Smooth muscle cell (in vitro differentiated cells): ENCODE measurements at regions not wholly inside any gene's neighbourhood (a gene's known extent, or its start where the extent isn't known, plus 50 kb on each side); places are given as distances from the start of the nearest gene placed in this dataset.

Source experiments
- DNase-seq: peaks from one replicate; lab custom pipeline; 2025; ENCODE audit not compliant: unreplicated experiment; lab: John Stamatoyannopoulos, UW
- H2AFZ ChIP-seq: fragments of 200-600 bp; sonication (generic); 2 replicates; pipeline ENCODE4 v1.6.0; 2016; ENCODE audit warnings: antibody characterized with exemption, low read depth, mild to moderate bottlenecking
- H3F3A ChIP-seq: fragments of 200-600 bp; sonication (generic); 2 replicates; pipeline ENCODE4 v1.6.0; 2017; ENCODE audit warnings: antibody characterized with exemption, low read depth
- H3K27ac ChIP-seq: fragments of 200-600 bp; sonication (generic); 2 replicates; pipeline ENCODE4 v1.5.1; 2016; ENCODE audit warnings: low read depth, mild to moderate bottlenecking
- H3K27me3 ChIP-seq: fragments of 200-600 bp; sonication (generic); 2 replicates; pipeline ENCODE4 v1.6.1; 2016; ENCODE audit warnings: low read depth, mild to moderate bottlenecking
- H3K36me3 ChIP-seq: fragments of 200-600 bp; sonication (generic); 2 replicates; pipeline ENCODE4 v1.5.1; 2016; ENCODE audit warnings: low read depth
- H3K4me1 ChIP-seq: fragments of 200-600 bp; sonication (generic); 2 replicates; pipeline ENCODE4 v1.5.1; 2016; ENCODE audit warnings: low read depth
- H3K4me2 ChIP-seq: fragments of 200-600 bp; sonication (generic); 2 replicates; pipeline ENCODE4 v1.6.0; 2016; ENCODE audit warnings: mild to moderate bottlenecking
- H3K4me3 ChIP-seq: fragments of 200-600 bp; sonication (generic); 2 replicates; pipeline ENCODE4 v1.5.1; 2016; ENCODE audit warnings: mild to moderate bottlenecking
- H3K79me2 ChIP-seq: fragments of 200-600 bp; sonication (generic); 2 replicates; pipeline ENCODE4 v1.6.0; 2016; ENCODE audit warnings: low read depth, mild to moderate bottlenecking
- H3K9ac ChIP-seq: fragments of 200-600 bp; sonication (generic); 2 replicates; pipeline ENCODE4 v1.6.0; 2016; ENCODE audit warnings: low read depth
- H3K9me3 ChIP-seq: fragments of 200-600 bp; sonication (generic); replicated peaks from 2 replicates; pipeline ENCODE4 v1.5.1; 2016; ENCODE audit warnings: low read depth
- H4K20me1 ChIP-seq: fragments of 200-600 bp; sonication (generic); 2 replicates; pipeline ENCODE4 v1.6.0; 2016; ENCODE audit warnings: low read depth
- WGBS: methylation state at CpG from one replicate; pipeline ENCODE4 v1.1.7; 2016; ENCODE audit warnings: low lambda C conversion rate; 5-methylcytosine and 5-hydroxymethylcytosine counted together
- TF ChIP-seq, protein P1 (sequence below): fragments of 200-600 bp; sonication (generic); IDR thresholded peaks from 2 replicates; pipeline ENCODE4 v1.5.1; 2017; ENCODE audit warnings: borderline replicate concordance, mild to moderate bottlenecking, antibody characterized with exemption; ENCODE audit not compliant: insufficient read depth, poor library complexity, severe bottlenecking

DNA sequence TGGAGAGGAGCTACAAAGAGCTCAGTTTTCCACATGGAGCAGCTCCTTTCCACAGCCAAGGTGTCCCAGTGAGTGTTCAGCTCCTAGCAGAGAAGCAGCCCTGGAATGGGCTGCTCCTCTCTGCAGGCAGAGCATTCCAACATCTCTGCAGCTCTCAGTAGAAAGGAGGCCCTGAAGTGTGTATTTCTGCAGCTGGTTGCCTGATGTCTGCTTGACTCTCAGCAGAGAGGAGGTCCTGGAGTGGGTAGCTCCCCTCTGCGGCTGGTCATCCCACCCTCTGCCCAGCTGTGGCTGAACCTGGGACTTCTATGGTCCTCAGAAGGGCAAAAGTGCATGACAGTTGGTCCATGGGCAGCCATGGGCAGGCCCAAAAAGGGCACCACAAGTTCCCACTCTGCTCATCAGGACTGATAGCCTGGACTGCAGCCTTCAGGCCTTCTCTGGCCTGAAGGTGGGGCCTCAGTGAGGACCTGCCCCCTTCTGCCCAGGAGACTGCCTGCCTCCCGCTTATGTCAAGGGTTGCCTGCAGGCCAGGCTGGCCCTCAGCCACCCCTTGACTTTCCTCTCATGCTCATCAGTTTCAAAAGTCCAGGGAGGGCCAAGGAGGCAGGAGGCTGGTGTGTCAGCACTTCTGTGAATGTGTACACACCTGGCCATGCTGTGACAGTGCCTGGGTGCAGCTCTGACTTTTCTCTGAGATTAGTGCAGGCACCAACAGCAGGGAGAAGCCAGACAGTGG, 605.9 kb upstream of the FAM174A start:
- Histone ChIP-seq H3K36me3 (no peaks in the 10 kb centered on the region), H3K9me3 (no peaks in the 10 kb centered on the region), H3K27me3 (no peaks in the 10 kb centered on the region), H2AFZ (no peak overlapping the region), H4K20me1 (no peaks in the 10 kb centered on the region), H3K4me1 (no peaks in the 10 kb centered on the region), H3K79me2 (no peaks in the 10 kb centered on the region), H3K27ac (no peak overlapping the region), H3K4me2 (no peak overlapping the region), H3K9ac (no peak overlapping the region), H3K4me3 (no peak overlapping the region), H3F3A (no peaks in the 10 kb centered on the region)
- TF ChIP-seq, protein P1, sequence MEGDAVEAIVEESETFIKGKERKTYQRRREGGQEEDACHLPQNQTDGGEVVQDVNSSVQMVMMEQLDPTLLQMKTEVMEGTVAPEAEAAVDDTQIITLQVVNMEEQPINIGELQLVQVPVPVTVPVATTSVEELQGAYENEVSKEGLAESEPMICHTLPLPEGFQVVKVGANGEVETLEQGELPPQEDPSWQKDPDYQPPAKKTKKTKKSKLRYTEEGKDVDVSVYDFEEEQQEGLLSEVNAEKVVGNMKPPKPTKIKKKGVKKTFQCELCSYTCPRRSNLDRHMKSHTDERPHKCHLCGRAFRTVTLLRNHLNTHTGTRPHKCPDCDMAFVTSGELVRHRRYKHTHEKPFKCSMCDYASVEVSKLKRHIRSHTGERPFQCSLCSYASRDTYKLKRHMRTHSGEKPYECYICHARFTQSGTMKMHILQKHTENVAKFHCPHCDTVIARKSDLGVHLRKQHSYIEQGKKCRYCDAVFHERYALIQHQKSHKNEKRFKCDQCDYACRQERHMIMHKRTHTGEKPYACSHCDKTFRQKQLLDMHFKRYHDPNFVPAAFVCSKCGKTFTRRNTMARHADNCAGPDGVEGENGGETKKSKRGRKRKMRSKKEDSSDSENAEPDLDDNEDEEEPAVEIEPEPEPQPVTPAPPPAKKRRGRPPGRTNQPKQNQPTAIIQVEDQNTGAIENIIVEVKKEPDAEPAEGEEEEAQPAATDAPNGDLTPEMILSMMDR, result no peak
- no peak for DNase-seq
- 89% methylated on average over 2 of the region's 2 CpGs for whole genome bisulfite sequencing

DNA sequence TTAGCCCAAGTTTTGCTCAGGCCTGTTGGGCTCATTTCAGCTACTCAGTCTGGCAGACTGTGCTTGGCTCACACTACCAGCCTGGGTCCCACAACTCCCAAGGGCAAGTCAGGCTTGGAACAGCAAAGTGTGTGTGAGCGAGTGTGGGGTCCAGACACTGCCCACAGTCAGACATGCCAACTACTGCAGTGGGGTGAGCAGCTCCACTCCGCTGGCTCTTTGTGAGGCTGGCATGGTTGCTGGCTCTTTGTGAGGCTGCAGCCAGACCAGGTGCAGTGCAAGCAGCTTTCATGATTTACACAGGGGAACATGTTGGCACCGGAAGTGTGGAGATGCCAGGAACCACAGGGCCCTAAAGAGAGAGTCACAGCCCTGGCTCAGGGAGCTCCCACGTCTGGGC, 606.7 kb upstream of the FAM174A start:
- H3K9ac ChIP-seq, result no peak overlapping the region
- no peaks in the 10 kb centered on the region for H3K36me3 ChIP-seq
- no peak overlapping the region for H2AFZ ChIP-seq
- WGBS, result 82% methylated on average over 4 of the region's 4 CpGs
- no peaks in the 10 kb centered on the region for H3F3A ChIP-seq
- TF ChIP-seq, protein P1, result no peak
- H4K20me1 ChIP-seq, result no peaks in the 10 kb centered on the region
- H3K4me2 ChIP-seq, result no peak overlapping the region
- no peak overlapping the region for H3K27ac ChIP-seq
- H3K4me1 ChIP-seq, result no peaks in the 10 kb centered on the region
- H3K79me2 ChIP-seq, result no peaks in the 10 kb centered on the region
- H3K4me3 ChIP-seq, result no peak overlapping the region
- DNase-seq, result no peak
- no peaks in the 10 kb centered on the region for H3K27me3 ChIP-seq
- no peaks in the 10 kb centered on the region for H3K9me3 ChIP-seq

DNA sequence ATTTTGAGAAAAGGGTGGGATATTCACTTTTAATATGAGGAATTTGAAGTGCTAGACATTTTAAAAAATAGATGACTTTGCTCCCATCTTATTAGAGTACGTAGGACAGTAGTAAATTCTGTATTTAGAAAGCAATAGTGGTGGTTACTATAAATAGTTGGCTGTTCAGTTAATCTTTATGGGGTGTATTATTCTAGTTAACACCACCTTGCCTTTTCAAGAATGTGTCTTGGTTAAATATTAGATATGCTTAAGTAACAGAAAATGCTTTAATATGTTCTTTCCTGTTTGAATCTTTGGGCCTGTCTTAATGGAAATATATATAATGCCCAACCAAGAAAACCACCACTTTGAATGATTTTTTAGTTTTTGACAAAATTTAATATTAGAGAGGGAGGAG, 608.7 kb upstream of the FAM174A start:
- DNase-seq, result no peak
- TF ChIP-seq, protein P1, result no peak
- H3K9ac ChIP-seq, result no peak overlapping the region

GRCh38 chr5:99922386-99922785, 612.8 kb upstream of the FAM174A start:
- H2AFZ ChIP-seq, result no peak overlapping the region
- no peak for DNase-seq
- no peaks in the 10 kb centered on the region for H3K36me3 ChIP-seq
- H3K4me1 ChIP-seq, result no peaks in the 10 kb centered on the region
- TF ChIP-seq, protein P1, result no peak
- H3K79me2 ChIP-seq, result no peaks in the 10 kb centered on the region
- no peaks in the 10 kb centered on the region for H3K27me3 ChIP-seq
- H3K9me3 ChIP-seq, result no peaks in the 10 kb centered on the region
- no peak overlapping the region for H3K4me2 ChIP-seq
- no peaks in the 10 kb centered on the region for H3F3A ChIP-seq
- H3K4me3 ChIP-seq, result no peak overlapping the region
- H4K20me1 ChIP-seq, result no peaks in the 10 kb centered on the region
- no peak overlapping the region for H3K27ac ChIP-seq
- no peak overlapping the region for H3K9ac ChIP-seq

More for the DNA sequence above, 608.7 kb upstream of the FAM174A start:
- H3K9me3 ChIP-seq, result no peaks in the 10 kb centered on the region
- H3K36me3 ChIP-seq, result no peaks in the 10 kb centered on the region
- 82% methylated on average over 1 of the region's 1 CpG for WGBS
- no peak overlapping the region for H3K4me3 ChIP-seq
- no peak overlapping the region for H3K27ac ChIP-seq
- no peaks in the 10 kb centered on the region for H4K20me1 ChIP-seq
- no peaks in the 10 kb centered on the region for H3K4me1 ChIP-seq
- H3K27me3 ChIP-seq, result no peaks in the 10 kb centered on the region
- no peaks in the 10 kb centered on the region for H3K79me2 ChIP-seq
- H3F3A ChIP-seq, result no peaks in the 10 kb centered on the region
- no peak overlapping the region for H2AFZ ChIP-seq
- no peak overlapping the region for H3K4me2 ChIP-seq
